HG03108 (cell line): ENCODE measurements at regions not wholly inside any gene's neighbourhood (a gene's known extent, or its start where the extent isn't known, plus 50 kb on each side); places are given as distances from the start of the nearest gene placed in this dataset.

ENCODE experiments used
- ATAC-seq: cut with Tn5 transposase; IDR thresholded peaks from one replicate; pipeline ENCODE4 v1.9.1; 2021; ENCODE audit warnings: moderate library complexity; ENCODE audit not compliant: unreplicated experiment

- ATAC-seq: no peak
Observed at GRCh38 chr10:90642136-90642535, 215.7 kb downstream of the HTR7 start.

- ATAC-seq: no peak
Observed at GRCh38 chr10:90642650-90643049, 215.2 kb downstream of the HTR7 start.

- no peak for ATAC-seq
Observed at GRCh38 chr10:90644165-90644564, 213.7 kb downstream of the HTR7 start.

GRCh38 chr10:90650858-90651257, 207.0 kb downstream of the HTR7 start:
- no peak for ATAC-seq

- no peak for ATAC-seq
Observed at GRCh38 chr10:90652519-90652918, 205.3 kb downstream of the HTR7 start.

- ATAC-seq: no peak
Observed at GRCh38 chr10:90658791-90659190, 199.0 kb downstream of the HTR7 start.

- no peak for ATAC-seq
Observed at GRCh38 chr10:90665905-90666662, 191.8 kb downstream of the HTR7 start.

GRCh38 chr10:90674461-90674860, 183.4 kb downstream of the HTR7 start:
- ATAC-seq: no peak

- no peak for ATAC-seq
Observed at GRCh38 chr10:90674928-90675327, 182.9 kb downstream of the HTR7 start.

GRCh38 chr10:90675621-90676020, 182.2 kb downstream of the HTR7 start:
- ATAC-seq: no peak
